SJSA1 (cell line): ENCODE measurements at regions not wholly inside any gene's neighbourhood (a gene's known extent, or its start where the extent isn't known, plus 50 kb on each side); places are given as distances from the start of the nearest gene placed in this dataset.

ENCODE experiments used
- DNase-seq, 2 experiments: peaks; one replicate each; pipeline ENCODE4 v3.0.0-alpha.2; 2015 to 2020; ENCODE audit warnings: low spot score in 2 of 2, low read depth in 1 of 2
- H3K27ac ChIP-seq: fragments of 250-450 bp; sonication (Bioruptor Pico); 2 replicates; pipeline ENCODE4 v1.5.1; 2020; ENCODE audit warnings: mild to moderate bottlenecking, moderate library complexity
- H3K27me3 ChIP-seq: fragments of 250-450 bp; sonication (Bioruptor Pico); replicated peaks from 2 replicates; pipeline ENCODE4 v1.5.1; 2020; ENCODE audit warnings: mild to moderate bottlenecking, moderate library complexity
- H3K36me3 ChIP-seq: fragments of 250-450 bp; sonication (Bioruptor Pico); 2 replicates; pipeline ENCODE4 v1.5.1; 2020; ENCODE audit warnings: mild to moderate bottlenecking
- H3K4me1 ChIP-seq: fragments of 250-450 bp; sonication (Bioruptor Pico); replicated peaks from 2 replicates; pipeline ENCODE4 v1.6.1; 2021; ENCODE audit warnings: mild to moderate bottlenecking
- H3K4me3 ChIP-seq: fragments of 250-450 bp; sonication (Bioruptor Pico); 2 replicates; pipeline ENCODE4 v1.5.1; 2020; ENCODE audit warnings: mild to moderate bottlenecking
- H3K9me3 ChIP-seq: fragments of 250-450 bp; sonication (Bioruptor Pico); replicated peaks from 2 replicates; pipeline ENCODE4 v1.5.1; 2020; ENCODE audit warnings: mild to moderate bottlenecking

GRCh38 chr6:19759117-19759880 lies 77.9 kb upstream of the ID4 start:
- Histone ChIP-seq H3K4me1 (peaks cover 38% of the 10 kb centered on the region), H3K36me3 (no peaks in the 10 kb centered on the region), H3K9me3 (no peaks in the 10 kb centered on the region), H3K4me3 (no peak overlapping the region), H3K27me3 (no peaks in the 10 kb centered on the region), H3K27ac (peak overlapping the region; percentile 96)
- DNase-seq = peak in 1 of 2 experiments; percentile 57

- H3K9me3 ChIP-seq = no peaks in the 10 kb centered on the region
- peaks cover 38% of the 10 kb centered on the region for H3K4me1 ChIP-seq
- no peak overlapping the region for H3K27ac ChIP-seq
- H3K27me3 ChIP-seq = no peaks in the 10 kb centered on the region
- H3K36me3 ChIP-seq = no peaks in the 10 kb centered on the region
- H3K4me3 ChIP-seq = no peak overlapping the region
- no peak for DNase-seq
Observed at GRCh38 chr6:19761121-19761520, 76.0 kb upstream of the ID4 start.

- Histone ChIP-seq H3K4me3 (no peak overlapping the region), H3K9me3 (no peaks in the 10 kb centered on the region), H3K27ac (no peak overlapping the region), H3K4me1 (no peaks in the 10 kb centered on the region), H3K27me3 (no peaks in the 10 kb centered on the region), H3K36me3 (no peaks in the 10 kb centered on the region)
- DNase-seq = no peak
Observed at GRCh38 chr6:19771753-19772336, 65.3 kb upstream of the ID4 start.

GRCh38 chr6:19772891-19773290 lies 64.3 kb upstream of the ID4 start:
- H3K4me3 ChIP-seq = no peak overlapping the region

GRCh38 chr6:19781269-19781668 lies 55.9 kb upstream of the ID4 start:
- Histone ChIP-seq H3K4me3 (no peak overlapping the region), H3K9me3 (no peaks in the 10 kb centered on the region; the same call in 1 of the 2 replicates), H3K27me3 (no peaks in the 10 kb centered on the region), H3K4me1 (peaks cover 8% of the 10 kb centered on the region), H3K36me3 (no peaks in the 10 kb centered on the region), H3K27ac (no peak overlapping the region)
- no peak for DNase-seq

More at GRCh38 chr6:19772891-19773290, 64.3 kb upstream of the ID4 start:
- no peaks in the 10 kb centered on the region for H3K4me1 ChIP-seq
- H3K9me3 ChIP-seq = no peaks in the 10 kb centered on the region
- H3K27me3 ChIP-seq = no peaks in the 10 kb centered on the region
- no peak for DNase-seq
- no peak overlapping the region for H3K27ac ChIP-seq
- no peaks in the 10 kb centered on the region for H3K36me3 ChIP-seq

- Histone ChIP-seq H3K9me3 (no peaks in the 10 kb centered on the region; the same call in 1 of the 2 replicates), H3K27me3 (no peaks in the 10 kb centered on the region), H3K4me1 (peaks cover 8% of the 10 kb centered on the region), H3K27ac (no peak overlapping the region), H3K36me3 (no peaks in the 10 kb centered on the region), H3K4me3 (no peak overlapping the region)
- no peak for DNase-seq
Observed at GRCh38 chr6:19782588-19782987, 54.6 kb upstream of the ID4 start.
